SK-N-SH (cell line): ENCODE measurements at regions not wholly inside any gene's neighbourhood (a gene's known extent, or its start where the extent isn't known, plus 50 kb on each side); places are given as distances from the start of the nearest gene placed in this dataset.

Experiments
- CTCF ChIA-PET: fragments of 300-600, 350-600 bp; formaldehyde crosslinking; extraction: SDS; loops from one replicate; lab custom pipeline; 2021; lab: Yijun Ruan, JAX
- POLR2A ChIA-PET: fragments of 350-600 bp; sonication (Branson Sonifier 250); formaldehyde crosslinking; extraction: SDS; loops from one replicate; lab custom pipeline; 2020; ENCODE audit warnings: antibody characterized with exemption, inconsistent platforms; lab: Yijun Ruan, JAX
- DNase-seq: peaks from one replicate; pipeline ENCODE4 v3.0.0; 2012
- H2AFZ ChIP-seq: fragments of 200-600 bp; sonication (generic); 2 replicates; pipeline ENCODE4 v1.8.1; 2016; ENCODE audit warnings: antibody characterized with exemption, mild to moderate bottlenecking, low read depth
- H3F3A ChIP-seq: fragments of 200-600 bp; sonication (generic); replicated peaks from 2 replicates; pipeline ENCODE3; 2016; ENCODE audit warnings: antibody characterized with exemption, mild to moderate bottlenecking; ENCODE audit not compliant: insufficient read depth
- H3K27ac ChIP-seq, 2 experiments: fragments of 200-500 bp in 1 of 2; fragments of 200-600 bp in 1 of 2; sonication (Bioruptor generic) in 1 of 2; sonication (generic), shearing (Covaris generic) in 1 of 2; 2 replicates each; pipeline versions ENCODE4 v1.5.1 to v1.6.1; 2014 to 2016; ENCODE audit warnings: low read depth in 2 of 2, inconsistent platforms in 1 of 2, low read length in 1 of 2, mild to moderate bottlenecking in 1 of 2, mixed read lengths in 1 of 2
- H3K27me3 ChIP-seq: fragments of 200-600 bp; sonication (generic), shearing (Covaris generic); 2 replicates; pipeline ENCODE4 v1.6.1; 2016; ENCODE audit warnings: mixed run types; ENCODE audit not compliant: insufficient read depth
- H3K36me3 ChIP-seq, 2 experiments: fragments of 200-500 bp in 1 of 2; fragments of 200-600 bp in 1 of 2; sonication (Bioruptor generic) in 1 of 2; sonication (generic) in 1 of 2; replicated peaks in 1 of 2; 2 replicates each; pipeline versions ENCODE3 to v1.5.1; 2014 to 2016; ENCODE audit warnings: low read length in 1 of 2, mild to moderate bottlenecking in 1 of 2; ENCODE audit not compliant: insufficient read depth in 2 of 2, control insufficient read depth in 1 of 2
- H3K4me1 ChIP-seq, 2 experiments: fragments of 200-500 bp in 1 of 2; fragments of 200-600 bp in 1 of 2; sonication (Bioruptor generic) in 1 of 2; sonication (generic), shearing (Covaris generic) in 1 of 2; 2 replicates each; pipeline versions ENCODE4 v1.5.1 to v1.6.1; 2014 to 2016; ENCODE audit warnings: low read depth in 1 of 2, low read length in 1 of 2, mixed run types in 1 of 2; ENCODE audit not compliant: insufficient read depth in 2 of 2, control insufficient read depth in 1 of 2
- H3K4me2 ChIP-seq: fragments of 200-600 bp; sonication (generic), shearing (Covaris generic); 2 replicates; pipeline ENCODE4 v1.6.1; 2017; ENCODE audit warnings: mixed run types
- H3K4me3 ChIP-seq, 2 experiments: fragments of 200-500 bp in 1 of 2; fragments of 200-600 bp in 1 of 2; sonication (Bioruptor generic) in 1 of 2; sonication (generic), shearing (Covaris generic) in 1 of 2; 2 replicates each; pipeline versions ENCODE4 v1.5.1 to v1.8.1; 2014 to 2016; ENCODE audit warnings: low read depth in 2 of 2, inconsistent platforms in 1 of 2, low read length in 1 of 2, mild to moderate bottlenecking in 1 of 2, mixed read lengths in 1 of 2, moderate library complexity in 1 of 2
- H3K79me2 ChIP-seq: fragments of 200-600 bp; sonication (generic); 2 replicates; pipeline ENCODE4 v1.8.1; 2017; ENCODE audit warnings: mild to moderate bottlenecking; ENCODE audit not compliant: insufficient read depth
- H3K9ac ChIP-seq: fragments of 200-600 bp; sonication (generic); 2 replicates; pipeline ENCODE4 v1.6.1; 2017; ENCODE audit warnings: mixed run types
- H3K9me2 ChIP-seq: fragments of 200-600 bp; sonication (generic); 2 replicates; pipeline ENCODE4 v1.6.1; 2017; ENCODE audit warnings: mixed run types
- H3K9me3 ChIP-seq: fragments of 200-600 bp; sonication (generic); 2 replicates; pipeline ENCODE4 v1.6.1; 2017; ENCODE audit warnings: mixed run types, mild to moderate bottlenecking, moderate library complexity
- H4K20me1 ChIP-seq: fragments of 200-600 bp; sonication (generic); 2 replicates; pipeline ENCODE4 v1.6.1; 2017; ENCODE audit warnings: mild to moderate bottlenecking, mixed run types; ENCODE audit not compliant: insufficient read depth
- EP300 ChIP-seq, 2 experiments: IDR thresholded peaks; 2 replicates each; pipeline versions ENCODE4 v1.4.0 to v1.6.1; 2012; ENCODE audit warnings: borderline replicate concordance in 1 of 2, low read depth in 1 of 2, low read length in 1 of 2
- FOXM1 ChIP-seq: IDR thresholded peaks from 2 replicates; pipeline ENCODE4 v1.4.0; 2012; ENCODE audit warnings: low read depth, mild to moderate bottlenecking
- GABPA ChIP-seq: IDR thresholded peaks from 2 replicates; pipeline ENCODE4 v1.4.0; 2012; ENCODE audit warnings: low read depth, mild to moderate bottlenecking
- NFIC ChIP-seq: IDR thresholded peaks from 2 replicates; pipeline ENCODE4 v1.4.0; 2012; ENCODE audit warnings: borderline replicate concordance
- NRF1 ChIP-seq: IDR thresholded peaks from 2 replicates; pipeline ENCODE4 v1.6.1; 2012; ENCODE audit warnings: low read depth, mild to moderate bottlenecking, low read length
- PBX3 ChIP-seq: IDR thresholded peaks from 2 replicates; pipeline ENCODE4; 2012
- POLR2AphosphoS5 ChIP-seq: IDR thresholded peaks from 2 replicates; pipeline ENCODE4 v1.6.1; 2012; ENCODE audit warnings: low read depth, low read length
- RAD21 ChIP-seq: IDR thresholded peaks from 2 replicates; pipeline ENCODE4 v1.6.1; 2012; ENCODE audit warnings: mild to moderate bottlenecking, low read length
- REST ChIP-seq: IDR thresholded peaks from 2 replicates; pipeline ENCODE4 v1.6.1; 2012; ENCODE audit warnings: mild to moderate bottlenecking, low read depth, low read length, moderate library complexity
- TAF1 ChIP-seq: IDR thresholded peaks from 2 replicates; pipeline ENCODE4 v1.6.1; 2012; ENCODE audit warnings: low read depth, mild to moderate bottlenecking, low read length, moderate library complexity, borderline replicate concordance
- TCF12 ChIP-seq: IDR thresholded peaks from 2 replicates; pipeline ENCODE4 v1.4.0; 2012
- TEAD4 ChIP-seq: IDR thresholded peaks from 2 replicates; pipeline ENCODE4 v1.4.0; 2012; ENCODE audit warnings: mild to moderate bottlenecking, borderline replicate concordance; ENCODE audit not compliant: insufficient read depth
- USF1 ChIP-seq: IDR thresholded peaks from 2 replicates; pipeline ENCODE4 v1.4.0; 2012; ENCODE audit warnings: low read depth, borderline replicate concordance
- YY1 ChIP-seq: IDR thresholded peaks from 2 replicates; pipeline ENCODE4 v1.4.0; 2012; ENCODE audit warnings: low read depth, mild to moderate bottlenecking
- WGBS: methylation state at CpG from one replicate; pipeline ENCODE4 v1.1.6; 2017; ENCODE audit warnings: low lambda C conversion rate; 5-methylcytosine and 5-hydroxymethylcytosine counted together

GRCh38 chr15:26087395-26087794 is 224.3 kb upstream of the ATP10A start:
- WGBS: 11% methylated on average over 4 of the region's 4 CpGs
- Histone ChIP-seq H3K79me2 (no peaks in the 10 kb centered on the region), H3K4me3 (no peak overlapping the region), H3K27me3 (no peaks in the 10 kb centered on the region), H3K4me2 (no peak overlapping the region)
- POLR2A ChIA-PET: no interaction called here
- CTCF ChIA-PET: interaction anchor here (1.0 kb wide), 1 partner anchor 16 kb away, joined by 4 read pairs; no protein-coding TSS in a partner anchor
- TF ChIP-seq USF1 (no peak), NFIC (no peak), GABPA (no peak)
- TF ChIP-seq, all 33 proteins: peak for 0
- no peak overlapping the region for H2AFZ ChIP-seq
- no peaks in the 10 kb centered on the region for H3K9me3 ChIP-seq
- H3K9me2 ChIP-seq: no peaks in the 10 kb centered on the region
- no peak overlapping the region; a peak in 1 of 4 replicates for H3K27ac ChIP-seq
- H3K4me1 ChIP-seq: peaks cover 0 to 7% of the 10 kb centered on the region in 2 experiments; a peak in 2 of 4 replicates
- H3K9ac ChIP-seq: no peak overlapping the region
- DNase-seq: no peak
- peaks cover 6% of the 10 kb centered on the region for H3F3A ChIP-seq
- H4K20me1 ChIP-seq: no peaks in the 10 kb centered on the region
- no peaks in the 10 kb centered on the region for H3K36me3 ChIP-seq

- WGBS: 52% methylated on average over 8 of the region's 8 CpGs
- no peaks in the 10 kb centered on the region for H3K79me2 ChIP-seq
- H2AFZ ChIP-seq: no peak overlapping the region
- no peaks in the 10 kb centered on the region for H3K9me2 ChIP-seq
- no peak overlapping the region for H3K27ac ChIP-seq
- no peak overlapping the region for H3K4me3 ChIP-seq
- TF ChIP-seq USF1 (no peak), POLR2AphosphoS5 (no peak), YY1 (no peak), PBX3 (no peak), FOXM1 (no peak), TCF12 (no peak), EP300 (IDR thresholded peaks at IDR 0.05; ENCODE audit: borderline replicate concordance in 1 of 2, low read depth in 1 of 2, low read length in 1 of 2) (no peak), REST (no peak), RAD21 (no peak), TEAD4 (no peak), TAF1 (no peak), GABPA (no peak), NRF1 (no peak)
- TF ChIP-seq, all 33 proteins: peak for 0
- peaks cover 0 to 13% of the 10 kb centered on the region in 2 experiments; a peak in 2 of 4 replicates for H3K4me1 ChIP-seq
- POLR2A ChIA-PET: no interaction called here
- no peaks in the 10 kb centered on the region for H3K36me3 ChIP-seq
- no peak overlapping the region for H3K9ac ChIP-seq
- H4K20me1 ChIP-seq: no peaks in the 10 kb centered on the region
- no peaks in the 10 kb centered on the region for H3K9me3 ChIP-seq
- H3K4me2 ChIP-seq: no peak overlapping the region
- no peak for DNase-seq
- CTCF ChIA-PET: no interaction called here
- no peaks in the 10 kb centered on the region for H3K27me3 ChIP-seq
- peaks cover 10% of the 10 kb centered on the region for H3F3A ChIP-seq
Observed at GRCh38 chr15:26084771-26085170, 221.6 kb upstream of the ATP10A start.
